ENCODE measurements at regions not wholly inside any gene's neighbourhood (a gene's known extent, or its start where the extent isn't known, plus 50 kb on each side); places are given as distances from the start of the nearest gene placed in this dataset.

GRCh38 chr18:43648002-43648401, 370.7 kb upstream of the SYT4 start:
- TF ChIP-seq CTCF (IDR thresholded peaks at IDR 0.05; ENCODE audit: low read depth, low read length) (no peak), MAX (IDR thresholded peaks at IDR 0.05; ENCODE audit: low read depth, low read length) (no peak)
